ENCODE measurements at regions not wholly inside any gene's neighbourhood (a gene's known extent, or its start where the extent isn't known, plus 50 kb on each side); places are given as distances from the start of the nearest gene placed in this dataset.
A peak's percentile ranks its signal among the peaks of the same experiment; 100 is the strongest.

- peaks cover 5% of the 10 kb centered on the region; the same call in 1 of the 2 replicates for H3K36me3 Mint-ChIP-seq (ENCODE audit: low read depth)
- DNase-seq = no peak
- no peaks in the 10 kb centered on the region for H3K9me3 Mint-ChIP-seq
- peaks cover 26% of the 10 kb centered on the region for H3K4me1 Mint-ChIP-seq (ENCODE audit: low read depth)
- TF ChIP-seq, protein P1, sequence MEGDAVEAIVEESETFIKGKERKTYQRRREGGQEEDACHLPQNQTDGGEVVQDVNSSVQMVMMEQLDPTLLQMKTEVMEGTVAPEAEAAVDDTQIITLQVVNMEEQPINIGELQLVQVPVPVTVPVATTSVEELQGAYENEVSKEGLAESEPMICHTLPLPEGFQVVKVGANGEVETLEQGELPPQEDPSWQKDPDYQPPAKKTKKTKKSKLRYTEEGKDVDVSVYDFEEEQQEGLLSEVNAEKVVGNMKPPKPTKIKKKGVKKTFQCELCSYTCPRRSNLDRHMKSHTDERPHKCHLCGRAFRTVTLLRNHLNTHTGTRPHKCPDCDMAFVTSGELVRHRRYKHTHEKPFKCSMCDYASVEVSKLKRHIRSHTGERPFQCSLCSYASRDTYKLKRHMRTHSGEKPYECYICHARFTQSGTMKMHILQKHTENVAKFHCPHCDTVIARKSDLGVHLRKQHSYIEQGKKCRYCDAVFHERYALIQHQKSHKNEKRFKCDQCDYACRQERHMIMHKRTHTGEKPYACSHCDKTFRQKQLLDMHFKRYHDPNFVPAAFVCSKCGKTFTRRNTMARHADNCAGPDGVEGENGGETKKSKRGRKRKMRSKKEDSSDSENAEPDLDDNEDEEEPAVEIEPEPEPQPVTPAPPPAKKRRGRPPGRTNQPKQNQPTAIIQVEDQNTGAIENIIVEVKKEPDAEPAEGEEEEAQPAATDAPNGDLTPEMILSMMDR (IDR thresholded peaks at IDR 0.05) = no peak
- no peak overlapping the region for H3K4me3 Mint-ChIP-seq
- H3K27me3 Mint-ChIP-seq (ENCODE audit: insufficient read depth) = peaks cover 2% of the 10 kb centered on the region
- H3K27ac Mint-ChIP-seq = no peak overlapping the region
Measured at GRCh38 chr11:86180851-86181250, 63.7 kb upstream of the EED start.

DNA sequence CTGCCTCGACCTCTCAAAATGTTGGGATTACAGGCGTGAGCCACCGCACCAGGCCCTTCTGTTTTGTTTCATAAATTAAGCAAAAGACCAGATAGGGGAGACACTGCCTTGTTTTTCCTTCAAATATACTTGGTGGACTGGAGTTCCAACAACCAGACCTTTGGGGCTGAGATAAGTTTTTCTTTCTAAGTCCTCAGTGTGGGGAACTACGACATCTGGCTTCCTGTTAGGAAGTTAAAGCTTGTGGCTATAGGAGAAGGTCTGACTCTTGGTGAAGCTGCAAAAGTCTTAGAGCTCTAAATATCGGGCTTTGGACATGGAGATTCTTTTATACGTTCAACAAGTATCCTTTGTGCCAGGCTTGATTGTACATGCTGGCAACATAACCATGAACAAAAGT lies 64.1 kb upstream of the EED start:
- Mint-ChIP-seq H3K4me1 (ENCODE audit: low read depth) (peaks cover 26% of the 10 kb centered on the region), H3K9me3 (no peaks in the 10 kb centered on the region), H3K27ac (no peak overlapping the region), H3K4me3 (no peak overlapping the region), H3K27me3 (ENCODE audit: insufficient read depth) (peaks cover 2% of the 10 kb centered on the region), H3K36me3 (ENCODE audit: low read depth) (peaks cover 5% of the 10 kb centered on the region; the same call in 1 of the 2 replicates)
- no peak for DNase-seq
- TF ChIP-seq, protein P1 (IDR thresholded peaks at IDR 0.05) = no peak

- Mint-ChIP-seq H3K27me3 (ENCODE audit: insufficient read depth) (peaks cover 2% of the 10 kb centered on the region), H3K4me1 (ENCODE audit: low read depth) (peaks cover 26% of the 10 kb centered on the region), H3K27ac (no peak overlapping the region), H3K4me3 (no peak overlapping the region), H3K36me3 (ENCODE audit: low read depth) (peaks cover 5% of the 10 kb centered on the region; the same call in 1 of the 2 replicates), H3K9me3 (no peaks in the 10 kb centered on the region)
- no peak for DNase-seq
- TF ChIP-seq, protein P1 (IDR thresholded peaks at IDR 0.05) = no peak
Measured at GRCh38 chr11:86179646-86180064, 64.9 kb upstream of the EED start.

GRCh38 chr11:86177302-86177701 lies 67.3 kb upstream of the EED start:
- peaks cover 5% of the 10 kb centered on the region; the same call in 1 of the 2 replicates for H3K36me3 Mint-ChIP-seq (ENCODE audit: low read depth)
- H3K9me3 Mint-ChIP-seq = no peaks in the 10 kb centered on the region
- H3K4me3 Mint-ChIP-seq = no peak overlapping the region
- DNase-seq = no peak
- peak overlapping the region; percentile 55 for H3K27ac Mint-ChIP-seq
- TF ChIP-seq, protein P1 (IDR thresholded peaks at IDR 0.05) = no peak
- H3K4me1 Mint-ChIP-seq (ENCODE audit: low read depth) = peaks cover 26% of the 10 kb centered on the region
- peaks cover 2% of the 10 kb centered on the region for H3K27me3 Mint-ChIP-seq (ENCODE audit: insufficient read depth)

DNA sequence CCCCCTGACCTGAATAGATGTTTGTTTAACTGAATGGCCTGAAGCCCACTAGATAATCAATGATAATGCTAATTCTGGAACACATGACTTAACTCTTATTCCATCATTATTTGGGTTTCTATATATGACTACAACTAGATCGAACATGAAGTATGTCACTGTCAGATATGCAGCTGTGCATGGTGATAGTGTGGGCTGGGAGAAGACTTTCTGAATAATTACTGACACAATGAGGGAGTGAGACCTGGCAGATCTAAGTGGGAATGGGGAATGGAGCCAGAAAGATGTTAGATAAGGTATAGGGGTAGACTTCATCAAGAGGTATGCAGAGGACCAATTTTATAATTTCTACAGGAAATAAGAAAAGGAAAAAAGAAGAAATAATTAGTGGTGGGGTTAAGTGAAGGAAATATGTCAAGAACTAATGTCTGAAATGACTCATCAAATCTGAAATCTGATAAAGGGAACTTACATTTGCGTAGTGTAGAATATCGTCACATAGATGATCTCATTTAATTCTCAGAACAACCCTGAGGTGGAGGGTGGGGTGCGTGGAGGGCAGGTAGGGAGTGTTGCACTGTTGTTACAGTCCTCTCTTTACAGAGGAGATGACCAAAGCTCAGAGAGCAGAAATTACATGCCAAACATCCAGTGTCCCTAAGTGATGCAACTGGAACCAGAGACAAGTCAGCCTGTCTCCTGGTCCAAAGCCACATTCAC lies 68.2 kb upstream of the EED start:
- peaks cover 5% of the 10 kb centered on the region; the same call in 1 of the 2 replicates for H3K36me3 Mint-ChIP-seq (ENCODE audit: low read depth)
- peaks cover 26% of the 10 kb centered on the region for H3K4me1 Mint-ChIP-seq (ENCODE audit: low read depth)
- H3K27ac Mint-ChIP-seq = no peak overlapping the region
- peaks cover 2% of the 10 kb centered on the region for H3K27me3 Mint-ChIP-seq (ENCODE audit: insufficient read depth)
- DNase-seq = peak; percentile 36
- no peaks in the 10 kb centered on the region for H3K9me3 Mint-ChIP-seq
- TF ChIP-seq, protein P1 (IDR thresholded peaks at IDR 0.05) = no peak
- peak overlapping the region; percentile 0 for H3K4me3 Mint-ChIP-seq
